Stomach (tissue), 4 donors: ENCODE measurements at regions not wholly inside any gene's neighbourhood (a gene's known extent, or its start where the extent isn't known, plus 50 kb on each side); places are given as distances from the start of the nearest gene placed in this dataset.

Experiments used
- EP300 ChIP-seq: sonication (generic); formaldehyde crosslinking; IDR thresholded peaks from one replicate; pipeline ENCODE4 v1.6.1; 2017; ENCODE audit warnings: antibody characterized with exemption
- TF ChIP-seq, protein P1 (sequence below), 7 experiments: fragments of 450-650 bp in 4 of 7; fragments of 200-600 bp in 3 of 7; sonication (generic) in 3 of 7; IDR thresholded peaks; one replicate each; pipeline ENCODE4 v1.5.1; 2016 to 2019; ENCODE audit warnings: antibody characterized with exemption in 7 of 7, control low read depth in 2 of 7, mild to moderate bottlenecking in 1 of 7

GRCh38 chr6:170046791-170047626 lies 243.9 kb downstream of the DLL1 start:
- no peak for TF ChIP-seq EP300
- TF ChIP-seq, protein P1, sequence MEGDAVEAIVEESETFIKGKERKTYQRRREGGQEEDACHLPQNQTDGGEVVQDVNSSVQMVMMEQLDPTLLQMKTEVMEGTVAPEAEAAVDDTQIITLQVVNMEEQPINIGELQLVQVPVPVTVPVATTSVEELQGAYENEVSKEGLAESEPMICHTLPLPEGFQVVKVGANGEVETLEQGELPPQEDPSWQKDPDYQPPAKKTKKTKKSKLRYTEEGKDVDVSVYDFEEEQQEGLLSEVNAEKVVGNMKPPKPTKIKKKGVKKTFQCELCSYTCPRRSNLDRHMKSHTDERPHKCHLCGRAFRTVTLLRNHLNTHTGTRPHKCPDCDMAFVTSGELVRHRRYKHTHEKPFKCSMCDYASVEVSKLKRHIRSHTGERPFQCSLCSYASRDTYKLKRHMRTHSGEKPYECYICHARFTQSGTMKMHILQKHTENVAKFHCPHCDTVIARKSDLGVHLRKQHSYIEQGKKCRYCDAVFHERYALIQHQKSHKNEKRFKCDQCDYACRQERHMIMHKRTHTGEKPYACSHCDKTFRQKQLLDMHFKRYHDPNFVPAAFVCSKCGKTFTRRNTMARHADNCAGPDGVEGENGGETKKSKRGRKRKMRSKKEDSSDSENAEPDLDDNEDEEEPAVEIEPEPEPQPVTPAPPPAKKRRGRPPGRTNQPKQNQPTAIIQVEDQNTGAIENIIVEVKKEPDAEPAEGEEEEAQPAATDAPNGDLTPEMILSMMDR (IDR thresholded peaks at IDR 0.05): no peak
